ENCODE measurements at regions not wholly inside any gene's neighbourhood (a gene's known extent, or its start where the extent isn't known, plus 50 kb on each side); places are given as distances from the start of the nearest gene placed in this dataset.

GRCh38 chr18:54532222-54532621 is 58.8 kb upstream of the DYNAP start:
- DNase-seq, result no peak

- no peak for DNase-seq
Observed at GRCh38 chr18:54532962-54533361, 58.1 kb upstream of the DYNAP start.
